T-helper 1 cell treated with Interleukin-12 subunit alpha and Interleukin-12 subunit beta and Interleukin-4 antibody, amounts not matched to agents 30 μg/mL and 1 μg/mL, for 36 hours (primary cell): ENCODE measurements at regions not wholly inside any gene's neighbourhood (a gene's known extent, or its start where the extent isn't known, plus 50 kb on each side); places are given as distances from the start of the nearest gene placed in this dataset.
"Not testable (repeated sequence)": the region's sequence is repeated elsewhere in the genome, so short reads cannot be mapped to it uniquely, and the experiment has no call there.

Experiments
- H3K27ac Mint-ChIP-seq: one replicate; pipeline ENCODE4 v1.8.0; 2021; ENCODE audit warnings: mild to moderate bottlenecking, mixed read lengths
- H3K27me3 Mint-ChIP-seq: one replicate; pipeline ENCODE4 v1.8.0; 2021; ENCODE audit warnings: low read depth, mixed read lengths
- H3K36me3 Mint-ChIP-seq: one replicate; pipeline ENCODE4 v1.8.0; 2021; ENCODE audit warnings: low read depth, mixed read lengths
- H3K4me1 Mint-ChIP-seq: one replicate; pipeline ENCODE4 v1.8.0; 2021; ENCODE audit warnings: low read depth, mixed read lengths
- H3K4me3 Mint-ChIP-seq: one replicate; pipeline ENCODE4 v1.8.0; 2021; ENCODE audit warnings: mild to moderate bottlenecking, moderate library complexity, mixed read lengths
- H3K9me3 Mint-ChIP-seq: one replicate; pipeline ENCODE4 v1.8.0; 2021; ENCODE audit warnings: mixed read lengths

DNA sequence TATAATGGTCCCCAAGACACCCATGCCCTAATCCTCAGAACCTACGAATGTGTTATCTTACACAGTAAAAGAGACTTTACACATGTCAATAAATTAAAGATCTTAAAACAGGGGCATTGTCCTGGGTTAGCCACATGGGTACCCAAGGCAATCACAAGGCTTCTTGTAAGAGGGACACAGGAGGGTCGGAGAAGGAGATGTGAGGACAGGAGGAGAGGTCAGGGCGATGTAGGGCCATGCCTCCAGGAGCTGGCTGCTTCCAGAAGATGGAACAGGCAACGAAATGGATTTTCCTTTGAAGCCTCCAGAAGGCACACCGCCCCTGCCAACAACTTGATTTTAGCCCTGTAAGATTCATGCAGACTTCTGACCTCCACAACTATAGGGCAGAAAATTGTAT lies 262.7 kb downstream of the MEX3B start:
- H3K4me3 Mint-ChIP-seq, result no peak overlapping the region
- no peaks in the 10 kb centered on the region for H3K27me3 Mint-ChIP-seq
- H3K4me1 Mint-ChIP-seq, result no peaks in the 10 kb centered on the region
- H3K9me3 Mint-ChIP-seq, result no peaks in the 10 kb centered on the region
- H3K36me3 Mint-ChIP-seq, result no peaks in the 10 kb centered on the region
- no peak overlapping the region for H3K27ac Mint-ChIP-seq

GRCh38 chr15:81781395-81781794 lies 264.4 kb downstream of the MEX3B start:
- H3K36me3 Mint-ChIP-seq, result no peaks in the 10 kb centered on the region
- H3K27me3 Mint-ChIP-seq, result peaks cover 3% of the 10 kb centered on the region
- no peak overlapping the region for H3K27ac Mint-ChIP-seq
- no peaks in the 10 kb centered on the region for H3K9me3 Mint-ChIP-seq
- no peaks in the 10 kb centered on the region for H3K4me1 Mint-ChIP-seq
- H3K4me3 Mint-ChIP-seq, result no peak overlapping the region

- no peak overlapping the region for H3K4me3 Mint-ChIP-seq
- H3K9me3 Mint-ChIP-seq, result no peaks in the 10 kb centered on the region
- H3K4me1 Mint-ChIP-seq, result no peaks in the 10 kb centered on the region
- no peaks in the 10 kb centered on the region for H3K36me3 Mint-ChIP-seq
- H3K27me3 Mint-ChIP-seq, result peaks cover 3% of the 10 kb centered on the region
- H3K27ac Mint-ChIP-seq, result no peak overlapping the region
These were observed 264.9 kb downstream of the MEX3B start for GRCh38 chr15:81780966-81781365.

DNA sequence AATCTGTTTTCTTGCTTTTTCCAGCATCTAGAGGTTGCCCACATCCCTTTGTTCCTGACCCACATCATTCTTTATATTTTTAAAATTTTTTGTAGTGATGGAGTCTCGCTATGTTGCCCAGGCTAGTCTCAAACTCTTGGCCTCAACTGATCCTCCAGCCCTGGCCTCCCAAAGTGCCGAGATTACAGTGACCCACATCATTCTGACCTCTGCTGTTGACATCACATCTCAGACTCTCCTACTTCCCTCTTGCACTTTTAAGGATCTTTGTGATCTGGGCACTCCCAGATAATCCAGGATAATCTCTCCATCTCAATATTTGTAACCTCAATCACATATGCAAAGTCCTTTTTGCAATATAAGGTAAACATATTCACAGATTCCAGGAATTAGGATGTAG lies 266.6 kb downstream of the MEX3B start:
- Mint-ChIP-seq H3K9me3 (no peaks in the 10 kb centered on the region), H3K4me1 (no peaks in the 10 kb centered on the region), H3K27ac (no peak overlapping the region), H3K4me3 (no peak overlapping the region), H3K27me3 (peaks cover 3% of the 10 kb centered on the region), H3K36me3 (no peaks in the 10 kb centered on the region)

DNA sequence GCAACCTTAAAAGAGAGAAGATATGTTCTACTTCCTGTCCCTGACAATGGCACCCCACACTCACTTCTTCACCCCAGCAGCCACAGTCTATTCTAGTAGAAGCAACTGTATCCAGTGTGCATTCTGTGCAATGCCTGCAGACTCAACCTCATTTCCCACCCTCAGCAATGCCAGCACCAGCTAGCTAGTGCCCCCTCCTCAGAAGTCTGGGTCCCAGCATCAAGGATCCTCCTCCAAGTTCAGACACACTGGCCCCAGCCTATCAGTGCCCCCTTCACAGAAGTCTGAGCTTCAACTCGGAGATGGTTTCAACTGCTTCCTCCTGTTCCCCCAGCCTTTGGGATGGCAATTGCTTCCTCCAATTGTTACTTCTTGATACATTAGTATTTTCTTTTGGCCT lies 268.3 kb downstream of the MEX3B start:
- Mint-ChIP-seq H3K27ac (no peak overlapping the region), H3K4me1 (no peaks in the 10 kb centered on the region), H3K4me3 (no peak overlapping the region), H3K9me3 (no peaks in the 10 kb centered on the region), H3K36me3 (no peaks in the 10 kb centered on the region), H3K27me3 (peaks cover 3% of the 10 kb centered on the region)

DNA sequence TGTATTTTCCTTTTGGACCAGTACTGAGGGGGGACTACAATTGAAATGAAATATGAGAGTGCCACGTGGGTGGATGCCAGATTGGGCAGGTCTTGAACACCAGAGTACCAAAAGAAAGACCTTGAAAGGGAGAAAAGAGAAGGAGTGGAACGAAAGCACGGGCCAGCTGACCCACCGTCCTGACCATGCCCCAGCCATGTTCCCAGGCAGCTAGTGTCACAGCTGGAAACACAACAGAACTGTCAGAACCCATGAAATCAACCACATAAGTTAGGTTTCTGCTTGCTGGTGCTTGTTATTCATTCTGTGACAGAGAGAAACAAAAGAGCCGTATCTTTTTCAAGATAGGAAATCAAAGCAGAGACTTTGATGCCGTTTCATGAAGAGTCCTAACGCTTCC lies 268.8 kb downstream of the MEX3B start:
- Mint-ChIP-seq H3K4me1 (no peaks in the 10 kb centered on the region), H3K27me3 (peaks cover 3% of the 10 kb centered on the region), H3K4me3 (no peak overlapping the region), H3K27ac (no peak overlapping the region), H3K36me3 (no peaks in the 10 kb centered on the region), H3K9me3 (no peaks in the 10 kb centered on the region)

- not testable (repeated sequence) for H3K27me3 Mint-ChIP-seq, H3K9me3 Mint-ChIP-seq, H3K36me3 Mint-ChIP-seq, H3K4me3 Mint-ChIP-seq, H3K27ac Mint-ChIP-seq, H3K4me1 Mint-ChIP-seq
These were observed 270.0 kb downstream of the MEX3B start for GRCh38 chr15:81775779-81776178.

- no peaks in the 10 kb centered on the region for H3K36me3 Mint-ChIP-seq
- H3K4me3 Mint-ChIP-seq, result no peak overlapping the region
- no peaks in the 10 kb centered on the region for H3K9me3 Mint-ChIP-seq
- H3K27me3 Mint-ChIP-seq, result peaks cover 3% of the 10 kb centered on the region
- H3K4me1 Mint-ChIP-seq, result no peaks in the 10 kb centered on the region
- no peak overlapping the region for H3K27ac Mint-ChIP-seq
These were observed 271.5 kb downstream of the MEX3B start for GRCh38 chr15:81774309-81774708.

- Mint-ChIP-seq H3K27me3 (no peaks in the 10 kb centered on the region), H3K4me1 (no peaks in the 10 kb centered on the region), H3K4me3 (no peak overlapping the region), H3K36me3 (no peaks in the 10 kb centered on the region), H3K9me3 (no peaks in the 10 kb centered on the region), H3K27ac (no peak overlapping the region)
These were observed 277.0 kb downstream of the MEX3B start for GRCh38 chr15:81768773-81769172.

- no peaks in the 10 kb centered on the region for H3K4me1 Mint-ChIP-seq
- no peaks in the 10 kb centered on the region for H3K27me3 Mint-ChIP-seq
- no peak overlapping the region for H3K4me3 Mint-ChIP-seq
- H3K36me3 Mint-ChIP-seq, result no peaks in the 10 kb centered on the region
- no peak overlapping the region for H3K27ac Mint-ChIP-seq
- no peaks in the 10 kb centered on the region for H3K9me3 Mint-ChIP-seq
These were observed 278.9 kb downstream of the MEX3B start for GRCh38 chr15:81766829-81767475.

DNA sequence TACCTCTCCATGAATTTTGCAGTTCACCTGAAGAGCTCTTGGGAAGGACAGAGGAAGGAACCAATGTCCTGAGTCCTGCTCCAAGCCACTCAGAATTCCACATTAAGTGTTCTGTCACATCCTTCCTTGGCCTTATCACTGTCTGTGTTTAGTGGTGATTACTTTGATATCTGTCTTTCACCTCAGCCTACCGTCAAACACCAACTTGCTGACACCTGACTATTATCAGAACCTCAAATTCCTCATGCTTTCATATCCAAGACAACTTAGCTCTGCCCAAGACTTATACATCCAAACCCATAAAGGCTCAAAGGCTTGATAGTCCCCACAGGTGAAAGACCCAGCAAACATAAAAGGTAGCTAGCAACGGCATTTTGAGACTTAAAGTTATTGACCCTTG lies 280.0 kb downstream of the MEX3B start:
- no peaks in the 10 kb centered on the region for H3K4me1 Mint-ChIP-seq
- H3K27me3 Mint-ChIP-seq, result no peaks in the 10 kb centered on the region
- no peak overlapping the region for H3K27ac Mint-ChIP-seq
- no peaks in the 10 kb centered on the region for H3K9me3 Mint-ChIP-seq
- H3K36me3 Mint-ChIP-seq, result no peaks in the 10 kb centered on the region
- H3K4me3 Mint-ChIP-seq, result no peak overlapping the region

- no peaks in the 10 kb centered on the region for H3K27me3 Mint-ChIP-seq
- H3K4me3 Mint-ChIP-seq, result no peak overlapping the region
- H3K9me3 Mint-ChIP-seq, result no peaks in the 10 kb centered on the region
- no peak overlapping the region for H3K27ac Mint-ChIP-seq
- no peaks in the 10 kb centered on the region for H3K36me3 Mint-ChIP-seq
- H3K4me1 Mint-ChIP-seq, result no peaks in the 10 kb centered on the region
These were observed 282.5 kb downstream of the MEX3B start for GRCh38 chr15:81763304-81763703.

DNA sequence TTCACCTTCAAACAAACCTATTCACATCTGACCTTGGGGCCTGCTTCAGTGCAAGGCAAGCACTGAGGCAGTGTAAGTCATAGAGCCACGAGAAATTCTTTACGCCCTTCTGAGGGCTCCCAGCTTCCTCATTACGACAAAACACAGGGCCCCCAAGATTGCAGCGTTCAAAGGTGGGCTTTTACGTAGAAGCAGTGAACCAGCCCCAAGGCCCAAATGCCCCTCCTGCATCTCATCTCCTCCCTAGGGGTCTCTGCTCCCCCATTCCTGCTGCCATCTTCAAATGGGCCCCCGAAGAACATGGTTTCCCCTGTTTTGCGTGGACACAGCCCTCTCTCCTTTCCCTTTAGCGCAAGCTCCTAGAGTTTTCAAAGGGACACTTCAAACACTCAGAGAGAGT lies 285.1 kb downstream of the MEX3B start:
- Mint-ChIP-seq H3K4me1 (no peaks in the 10 kb centered on the region), H3K4me3 (no peak overlapping the region), H3K27me3 (no peaks in the 10 kb centered on the region), H3K9me3 (no peaks in the 10 kb centered on the region), H3K27ac (no peak overlapping the region), H3K36me3 (no peaks in the 10 kb centered on the region)

- H3K27me3 Mint-ChIP-seq, result no peaks in the 10 kb centered on the region
These were observed 287.0 kb downstream of the MEX3B start for GRCh38 chr15:81758818-81759284.

GRCh38 chr15:81755626-81756025 lies 290.2 kb downstream of the MEX3B start:
- Mint-ChIP-seq H3K36me3 (no peaks in the 10 kb centered on the region), H3K9me3 (no peaks in the 10 kb centered on the region)

More at GRCh38 chr15:81758818-81759284, 287.0 kb downstream of the MEX3B start:
- H3K4me3 Mint-ChIP-seq, result no peak overlapping the region
- H3K4me1 Mint-ChIP-seq, result no peaks in the 10 kb centered on the region
- no peak overlapping the region for H3K27ac Mint-ChIP-seq
- no peaks in the 10 kb centered on the region for H3K36me3 Mint-ChIP-seq
- no peaks in the 10 kb centered on the region for H3K9me3 Mint-ChIP-seq

GRCh38 chr15:81754078-81754477 lies 291.7 kb downstream of the MEX3B start:
- no peak overlapping the region for H3K27ac Mint-ChIP-seq
- H3K27me3 Mint-ChIP-seq, result peaks cover 3% of the 10 kb centered on the region
- H3K4me3 Mint-ChIP-seq, result no peak overlapping the region
- no peaks in the 10 kb centered on the region for H3K9me3 Mint-ChIP-seq
- no peaks in the 10 kb centered on the region for H3K4me1 Mint-ChIP-seq
- H3K36me3 Mint-ChIP-seq, result no peaks in the 10 kb centered on the region

More at GRCh38 chr15:81755626-81756025, 290.2 kb downstream of the MEX3B start:
- Mint-ChIP-seq H3K4me3 (no peak overlapping the region), H3K4me1 (no peaks in the 10 kb centered on the region), H3K27me3 (peaks cover 3% of the 10 kb centered on the region), H3K27ac (no peak overlapping the region)
